Activated T-cell treated with anti-CD3 and anti-CD28 coated beads, Interleukin-2, amount 50 U/mL, for 4 hours (primary cell): ENCODE measurements at regions not wholly inside any gene's neighbourhood (a gene's known extent, or its start where the extent isn't known, plus 50 kb on each side); places are given as distances from the start of the nearest gene placed in this dataset.
"Not testable (repeated sequence)": the region's sequence is repeated elsewhere in the genome, so short reads cannot be mapped to it uniquely, and the experiment has no call there.

Experiments
- ATAC-seq, 2 donors: fragments of 200-7000 bp; cut with Tn5 transposase; one replicate each; pipeline ENCODE4 v1.10.0; 2021
- DNase-seq: peaks from one replicate; pipeline ENCODE4 v3.0.0-alpha.2; 2020
- H3K27me3 Mint-ChIP-seq: one replicate; pipeline ENCODE4 v1.8.0; 2021; ENCODE audit warnings: low read depth, mixed read lengths
- H3K36me3 Mint-ChIP-seq: one replicate; pipeline ENCODE4 v1.8.0; 2022; ENCODE audit warnings: mixed read lengths; ENCODE audit not compliant: insufficient read depth
- H3K4me1 Mint-ChIP-seq: one replicate; pipeline ENCODE4 v1.8.0; 2021; ENCODE audit warnings: low read depth, mixed read lengths
- H3K4me3 Mint-ChIP-seq: one replicate; pipeline ENCODE4 v1.8.0; 2021; ENCODE audit warnings: mild to moderate bottlenecking, moderate library complexity, mixed read lengths
- H3K9me3 Mint-ChIP-seq: one replicate; pipeline ENCODE4 v1.8.0; 2021; ENCODE audit warnings: mixed read lengths

GRCh38 chr4:33996075-33996718 is 2248.1 kb downstream of the ARAP2 start:
- H3K36me3 Mint-ChIP-seq, result no peaks in the 10 kb centered on the region

GRCh38 chr4:33998291-33998690 is 2246.0 kb downstream of the ARAP2 start:
- ATAC-seq, result no peak
- Mint-ChIP-seq H3K4me3 (no peak overlapping the region), H3K4me1 (no peaks in the 10 kb centered on the region), H3K36me3 (no peaks in the 10 kb centered on the region), H3K27me3 (no peaks in the 10 kb centered on the region), H3K9me3 (peaks cover 6% of the 10 kb centered on the region)
- DNase-seq, result no peak

More at GRCh38 chr4:33996075-33996718, 2248.1 kb downstream of the ARAP2 start:
- Mint-ChIP-seq H3K27me3 (no peaks in the 10 kb centered on the region), H3K4me1 (no peaks in the 10 kb centered on the region), H3K4me3 (no peak overlapping the region), H3K9me3 (peaks cover 6% of the 10 kb centered on the region)
- ATAC-seq (no peak), DNase-seq (no peak)

- Mint-ChIP-seq H3K27me3 (no peaks in the 10 kb centered on the region), H3K4me1 (no peaks in the 10 kb centered on the region), H3K36me3 (no peaks in the 10 kb centered on the region), H3K4me3 (no peak overlapping the region), H3K9me3 (peaks cover 6% of the 10 kb centered on the region)
- no peak for ATAC-seq
- no peak for DNase-seq
Measured at GRCh38 chr4:34000356-34000755, 2244.0 kb downstream of the ARAP2 start.

- not testable (repeated sequence) for H3K9me3 Mint-ChIP-seq, H3K4me3 Mint-ChIP-seq, DNase-seq, ATAC-seq, H3K4me1 Mint-ChIP-seq, H3K36me3 Mint-ChIP-seq, H3K27me3 Mint-ChIP-seq
Measured at GRCh38 chr4:34006540-34006939, 2237.8 kb downstream of the ARAP2 start.

- Mint-ChIP-seq H3K4me1 (no peaks in the 10 kb centered on the region), H3K4me3 (no peak overlapping the region), H3K36me3 (no peaks in the 10 kb centered on the region), H3K9me3 (no peaks in the 10 kb centered on the region), H3K27me3 (no peaks in the 10 kb centered on the region)
- DNase-seq (no peak), ATAC-seq (no peak)
Measured at GRCh38 chr4:34009951-34010350, 2234.4 kb downstream of the ARAP2 start.

GRCh38 chr4:34010751-34011519 is 2233.4 kb downstream of the ARAP2 start:
- no peak for ATAC-seq
- no peak for DNase-seq
- Mint-ChIP-seq H3K27me3 (no peaks in the 10 kb centered on the region), H3K36me3 (no peaks in the 10 kb centered on the region), H3K9me3 (no peaks in the 10 kb centered on the region), H3K4me1 (no peaks in the 10 kb centered on the region), H3K4me3 (no peak overlapping the region)

- no peak overlapping the region for H3K4me3 Mint-ChIP-seq
- DNase-seq, result no peak
- ATAC-seq, result no peak
- H3K9me3 Mint-ChIP-seq, result peaks cover 12% of the 10 kb centered on the region
- H3K36me3 Mint-ChIP-seq, result no peaks in the 10 kb centered on the region
- no peaks in the 10 kb centered on the region for H3K27me3 Mint-ChIP-seq
- no peaks in the 10 kb centered on the region for H3K4me1 Mint-ChIP-seq
Measured at GRCh38 chr4:34035225-34035624, 2209.1 kb downstream of the ARAP2 start.

GRCh38 chr4:34037280-34037679 is 2207.0 kb downstream of the ARAP2 start:
- no peak for ATAC-seq
- H3K36me3 Mint-ChIP-seq, result no peaks in the 10 kb centered on the region
- H3K27me3 Mint-ChIP-seq, result no peaks in the 10 kb centered on the region
- no peak for DNase-seq
- H3K9me3 Mint-ChIP-seq, result peaks cover 19% of the 10 kb centered on the region
- no peak overlapping the region for H3K4me3 Mint-ChIP-seq
- H3K4me1 Mint-ChIP-seq, result no peaks in the 10 kb centered on the region

GRCh38 chr4:34039766-34040165 is 2204.5 kb downstream of the ARAP2 start:
- no peaks in the 10 kb centered on the region for H3K27me3 Mint-ChIP-seq
- H3K9me3 Mint-ChIP-seq, result peaks cover 19% of the 10 kb centered on the region
- no peak overlapping the region for H3K4me3 Mint-ChIP-seq
- DNase-seq, result no peak
- H3K4me1 Mint-ChIP-seq, result no peaks in the 10 kb centered on the region
- ATAC-seq, result no peak
- H3K36me3 Mint-ChIP-seq, result no peaks in the 10 kb centered on the region

- H3K36me3 Mint-ChIP-seq, result no peaks in the 10 kb centered on the region
- peaks cover 22% of the 10 kb centered on the region for H3K9me3 Mint-ChIP-seq
- H3K4me3 Mint-ChIP-seq, result no peak overlapping the region
- DNase-seq, result no peak
- no peaks in the 10 kb centered on the region for H3K4me1 Mint-ChIP-seq
- H3K27me3 Mint-ChIP-seq, result no peaks in the 10 kb centered on the region
- no peak for ATAC-seq
Measured at GRCh38 chr4:34043131-34043530, 2201.2 kb downstream of the ARAP2 start.

GRCh38 chr4:34046580-34046979 is 2197.7 kb downstream of the ARAP2 start:
- H3K4me3 Mint-ChIP-seq, result no peak overlapping the region
- DNase-seq (no peak), ATAC-seq (no peak)
- H3K27me3 Mint-ChIP-seq, result no peaks in the 10 kb centered on the region
- no peaks in the 10 kb centered on the region for H3K4me1 Mint-ChIP-seq
- no peaks in the 10 kb centered on the region for H3K36me3 Mint-ChIP-seq
- peaks cover 13% of the 10 kb centered on the region for H3K9me3 Mint-ChIP-seq

- Mint-ChIP-seq H3K27me3 (no peaks in the 10 kb centered on the region), H3K36me3 (no peaks in the 10 kb centered on the region), H3K9me3 (peaks cover 6% of the 10 kb centered on the region), H3K4me3 (no peak overlapping the region), H3K4me1 (no peaks in the 10 kb centered on the region)
- DNase-seq (no peak), ATAC-seq (no peak)
Measured at GRCh38 chr4:34047363-34047762, 2197.0 kb downstream of the ARAP2 start.

GRCh38 chr4:34066126-34066525 is 2178.2 kb downstream of the ARAP2 start:
- Mint-ChIP-seq H3K9me3 (peaks cover 8% of the 10 kb centered on the region), H3K4me3 (no peak overlapping the region), H3K27me3 (no peaks in the 10 kb centered on the region), H3K4me1 (no peaks in the 10 kb centered on the region), H3K36me3 (no peaks in the 10 kb centered on the region)
- ATAC-seq (no peak), DNase-seq (no peak)

- ATAC-seq (no peak), DNase-seq (no peak)
- H3K4me3 Mint-ChIP-seq, result no peak overlapping the region
- H3K36me3 Mint-ChIP-seq, result no peaks in the 10 kb centered on the region
- H3K9me3 Mint-ChIP-seq, result peaks cover 7% of the 10 kb centered on the region
- no peaks in the 10 kb centered on the region for H3K27me3 Mint-ChIP-seq
- H3K4me1 Mint-ChIP-seq, result no peaks in the 10 kb centered on the region
Measured at GRCh38 chr4:34091451-34091850, 2152.9 kb downstream of the ARAP2 start.

- ATAC-seq, result no peak
- no peaks in the 10 kb centered on the region for H3K36me3 Mint-ChIP-seq
- no peaks in the 10 kb centered on the region for H3K4me1 Mint-ChIP-seq
Measured at GRCh38 chr4:34094114-34094513, 2150.2 kb downstream of the ARAP2 start.

More at GRCh38 chr4:34094114-34094513, 2150.2 kb downstream of the ARAP2 start:
- peaks cover 5% of the 10 kb centered on the region for H3K9me3 Mint-ChIP-seq
- DNase-seq, result no peak
- no peak overlapping the region for H3K4me3 Mint-ChIP-seq
- no peaks in the 10 kb centered on the region for H3K27me3 Mint-ChIP-seq
